Right lobe of liver (tissue), 4 donors: ENCODE measurements at regions not wholly inside any gene's neighbourhood (a gene's known extent, or its start where the extent isn't known, plus 50 kb on each side); places are given as distances from the start of the nearest gene placed in this dataset.

Source experiments
- POLR2A ChIP-seq: fragments of 450-650 bp; IDR thresholded peaks from one replicate; pipeline ENCODE4 v1.6.1; 2017; ENCODE audit warnings: antibody characterized with exemption, mild to moderate bottlenecking
- TF ChIP-seq, protein P1 (sequence below), 4 donors: fragments of 200-600 bp in 3 of 4; fragments of 450-650 bp in 1 of 4; IDR thresholded peaks; one replicate each; pipeline versions ENCODE4 v1.5.1 to v1.8.0; 2016 to 2022; ENCODE audit warnings: antibody characterized with exemption in 4 of 4, mild to moderate bottlenecking in 2 of 4
- donor health status: DM: no; HTN: no; CAD: no.
- donor health status: DM: no; HTN: no; CAD: no.
- donor health status: DM: no; HTN: yes; CAD: no.

DNA sequence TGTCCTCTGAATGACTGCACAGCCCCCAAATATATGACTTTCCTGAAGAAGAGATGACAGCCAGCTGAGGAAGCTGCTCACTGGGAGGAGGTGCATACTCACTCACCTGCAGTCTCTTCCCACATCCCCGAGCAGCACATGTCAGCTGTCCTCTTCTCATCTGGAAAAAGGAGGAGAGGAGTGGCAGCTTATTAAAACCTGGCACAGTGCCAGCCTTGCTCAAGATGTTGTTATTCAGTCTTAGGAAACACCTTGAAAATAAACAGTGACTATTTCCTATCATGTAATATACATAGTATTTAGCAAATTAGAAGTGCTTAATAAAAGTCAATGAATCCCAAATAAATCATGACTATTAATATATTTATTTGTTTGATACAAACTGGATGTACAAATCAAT is 232.9 kb downstream of the EPM2A start:
- no peak for TF ChIP-seq POLR2A
- TF ChIP-seq, protein P1, sequence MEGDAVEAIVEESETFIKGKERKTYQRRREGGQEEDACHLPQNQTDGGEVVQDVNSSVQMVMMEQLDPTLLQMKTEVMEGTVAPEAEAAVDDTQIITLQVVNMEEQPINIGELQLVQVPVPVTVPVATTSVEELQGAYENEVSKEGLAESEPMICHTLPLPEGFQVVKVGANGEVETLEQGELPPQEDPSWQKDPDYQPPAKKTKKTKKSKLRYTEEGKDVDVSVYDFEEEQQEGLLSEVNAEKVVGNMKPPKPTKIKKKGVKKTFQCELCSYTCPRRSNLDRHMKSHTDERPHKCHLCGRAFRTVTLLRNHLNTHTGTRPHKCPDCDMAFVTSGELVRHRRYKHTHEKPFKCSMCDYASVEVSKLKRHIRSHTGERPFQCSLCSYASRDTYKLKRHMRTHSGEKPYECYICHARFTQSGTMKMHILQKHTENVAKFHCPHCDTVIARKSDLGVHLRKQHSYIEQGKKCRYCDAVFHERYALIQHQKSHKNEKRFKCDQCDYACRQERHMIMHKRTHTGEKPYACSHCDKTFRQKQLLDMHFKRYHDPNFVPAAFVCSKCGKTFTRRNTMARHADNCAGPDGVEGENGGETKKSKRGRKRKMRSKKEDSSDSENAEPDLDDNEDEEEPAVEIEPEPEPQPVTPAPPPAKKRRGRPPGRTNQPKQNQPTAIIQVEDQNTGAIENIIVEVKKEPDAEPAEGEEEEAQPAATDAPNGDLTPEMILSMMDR (IDR thresholded peaks at IDR 0.05), result no peak
